H1 (cell line): ENCODE measurements at regions not wholly inside any gene's neighbourhood (a gene's known extent, or its start where the extent isn't known, plus 50 kb on each side); places are given as distances from the start of the nearest gene placed in this dataset.

Source experiments
- CTCF ChIA-PET: fragments of 300-600 bp; sonication (Branson Sonifier 250); formaldehyde crosslinking; loops from one replicate; lab custom pipeline; 2021; ENCODE audit not compliant: partially characterized antibody; lab: Charles Lee
- POLR2A ChIA-PET: fragments of 300-600 bp; sonication (Branson Sonifier 250); formaldehyde crosslinking; loops from one replicate; lab custom pipeline; 2021; ENCODE audit warnings: inconsistent platforms; ENCODE audit not compliant: partially characterized antibody; lab: Charles Lee
- DNase-seq, 2 experiments: peaks; one replicate each; pipeline versions ENCODE4 v3.0.0 to v3.0.0-alpha.2; 2010 to 2022; ENCODE audit warnings: low spot score in 2 of 2, low read depth in 1 of 2, mixed read lengths in 1 of 2
- FAIRE-seq: peaks from 2 replicates; lab custom pipeline; 2011; peaks lifted over from hg19 to GRCh38; lab: Jason Lieb, UNC
- H2AFZ ChIP-seq: 2 replicates; pipeline ENCODE4 v1.8.1; 2012; ENCODE audit warnings: low read length, inconsistent platforms
- H2AK5ac ChIP-seq: 2 replicates; pipeline ENCODE4 v1.6.1; 2013; ENCODE audit warnings: low read depth, low read length
- H2BK120ac ChIP-seq: replicated peaks from 2 replicates; pipeline ENCODE3; 2013; ENCODE audit warnings: low read depth, low read length, inconsistent platforms
- H2BK12ac ChIP-seq: 2 replicates; pipeline ENCODE4 v1.6.1; 2013; ENCODE audit warnings: low read depth, low read length
- H2BK15ac ChIP-seq: 2 replicates; pipeline ENCODE4 v1.6.1; 2013; ENCODE audit warnings: low read length
- H2BK20ac ChIP-seq: 2 replicates; pipeline ENCODE4 v1.6.1; 2013; ENCODE audit warnings: low read length
- H2BK5ac ChIP-seq: 2 replicates; pipeline ENCODE4 v1.6.1; 2013; ENCODE audit warnings: low read depth, low read length
- H3K14ac ChIP-seq: 2 replicates; pipeline ENCODE4 v1.6.1; 2013; ENCODE audit warnings: inconsistent platforms; ENCODE audit not compliant: insufficient read length
- H3K18ac ChIP-seq: 2 replicates; pipeline ENCODE4 v1.6.1; 2013; ENCODE audit warnings: low read length; ENCODE audit errors: extremely low read depth
- H3K23ac ChIP-seq: 2 replicates; pipeline ENCODE4 v1.6.1; 2013; ENCODE audit warnings: inconsistent platforms; ENCODE audit not compliant: insufficient read length
- H3K23me2 ChIP-seq: 2 replicates; pipeline ENCODE4 v1.6.1; 2013; ENCODE audit warnings: low read depth, low read length
- H3K27ac ChIP-seq: 2 replicates; pipeline ENCODE4 v1.6.1; 2011; ENCODE audit warnings: low read depth, low read length, inconsistent platforms
- H3K27me3 ChIP-seq, 4 experiments: replicated peaks in 1 of 4; 1 replicate in 1 of 4; 2 replicates in 3 of 4; pipeline versions ENCODE4 v1.6.1 to v1.8.1; 2011 to 2013; ENCODE audit warnings: low read length in 3 of 4, mild to moderate bottlenecking in 3 of 4, inconsistent platforms in 2 of 4, mixed read lengths in 2 of 4, moderate library complexity in 1 of 4; ENCODE audit not compliant: control insufficient read depth in 3 of 4, insufficient read depth in 3 of 4; ENCODE audit errors: extremely low read depth in 1 of 4
- H3K36me3 ChIP-seq, 4 experiments: 2 replicates each; pipeline versions ENCODE4 v1.6.1 to v1.8.1; 2011 to 2013; ENCODE audit warnings: mild to moderate bottlenecking in 4 of 4, low read length in 3 of 4, moderate library complexity in 2 of 4, control low read depth in 1 of 4, inconsistent platforms in 1 of 4; ENCODE audit not compliant: insufficient read depth in 4 of 4, control insufficient read depth in 2 of 4
- H3K4ac ChIP-seq: replicated peaks from 2 replicates; pipeline ENCODE3; 2013; ENCODE audit warnings: low read length, low read depth, mixed read lengths, inconsistent platforms; ENCODE audit not compliant: insufficient read length
- H3K4me1 ChIP-seq, 4 experiments: replicated peaks in 1 of 4; 1 replicate in 1 of 4; 2 replicates in 3 of 4; pipeline versions ENCODE4 v1.6.1 to v1.8.1; 2011 to 2013; ENCODE audit warnings: low read length in 3 of 4, inconsistent platforms in 2 of 4, mixed read lengths in 1 of 4; ENCODE audit not compliant: insufficient read depth in 4 of 4, control insufficient read depth in 3 of 4
- H3K4me2 ChIP-seq, 2 experiments: 2 replicates each; pipeline versions ENCODE4 v1.6.1 to v1.8.1; 2011 to 2013; ENCODE audit warnings: low read depth in 2 of 2, low read length in 2 of 2, control low read depth in 1 of 2, inconsistent platforms in 1 of 2, mild to moderate bottlenecking in 1 of 2; ENCODE audit not compliant: insufficient read depth in 1 of 2
- H3K4me3 ChIP-seq, 4 experiments: fragments of 200-600, 300-600 bp in 1 of 4; sonication (generic), shearing (Covaris generic), sonication (Bioruptor Twin) in 1 of 4; 2 replicates each; pipeline versions ENCODE4 v1.5.1 to v1.8.1; 2011 to 2016; ENCODE audit warnings: low read length in 4 of 4, low read depth in 3 of 4, control low read depth in 2 of 4, inconsistent platforms in 2 of 4, mild to moderate bottlenecking in 2 of 4, mixed read lengths in 1 of 4, moderate library complexity in 1 of 4; ENCODE audit not compliant: insufficient read depth in 2 of 4; ENCODE audit errors: extremely low read depth in 1 of 4
- H3K56ac ChIP-seq: replicated peaks from 2 replicates; pipeline ENCODE3; 2013; ENCODE audit warnings: low read depth, mild to moderate bottlenecking, mixed read lengths, low read length, inconsistent platforms; ENCODE audit not compliant: insufficient read length
- H3K79me1 ChIP-seq: 2 replicates; pipeline ENCODE4 v1.6.1; 2013; ENCODE audit warnings: low read depth, low read length, control low read depth
- H3K79me2 ChIP-seq, 2 experiments: 2 replicates each; pipeline versions ENCODE4 v1.6.1 to v1.8.1; 2012 to 2013; ENCODE audit warnings: low read length in 2 of 2, mild to moderate bottlenecking in 2 of 2, inconsistent platforms in 1 of 2; ENCODE audit not compliant: insufficient read depth in 2 of 2, control insufficient read depth in 1 of 2
- H3K9ac ChIP-seq, 4 experiments: replicated peaks in 1 of 4; 1 replicate in 1 of 4; 2 replicates in 3 of 4; pipeline versions ENCODE4 v1.6.1 to v1.8.1; 2011 to 2013; ENCODE audit warnings: low read depth in 3 of 4, low read length in 3 of 4, control low read depth in 2 of 4, mild to moderate bottlenecking in 2 of 4, moderate library complexity in 2 of 4, inconsistent platforms in 1 of 4; ENCODE audit errors: extremely low read depth in 1 of 4
- H3K9me3 ChIP-seq, 2 experiments: 2 replicates each; pipeline versions ENCODE4 v1.6.1 to v1.8.1; 2012 to 2013; ENCODE audit warnings: mild to moderate bottlenecking in 2 of 2, moderate library complexity in 2 of 2, control low read depth in 1 of 2, inconsistent platforms in 1 of 2, low read depth in 1 of 2, low read length in 1 of 2, mixed read lengths in 1 of 2; ENCODE audit not compliant: insufficient read depth in 2 of 2
- H4K20me1 ChIP-seq, 2 experiments: replicated peaks in 1 of 2; 2 replicates each; pipeline versions ENCODE3 to v1.8.1; 2011 to 2013; ENCODE audit warnings: inconsistent platforms in 2 of 2, low read length in 2 of 2, mild to moderate bottlenecking in 1 of 2; ENCODE audit not compliant: insufficient read depth in 2 of 2, control insufficient read depth in 1 of 2
- H4K5ac ChIP-seq: 2 replicates; pipeline ENCODE4 v1.6.1; 2013; ENCODE audit warnings: low read length, low read depth, mixed read lengths, inconsistent platforms; ENCODE audit not compliant: insufficient read length
- H4K8ac ChIP-seq: 2 replicates; pipeline ENCODE4 v1.8.0; 2013; ENCODE audit warnings: mild to moderate bottlenecking, moderate library complexity, low read length, inconsistent platforms; ENCODE audit not compliant: insufficient read depth; ENCODE audit errors: extremely low read depth
- H4K91ac ChIP-seq: replicated peaks from 2 replicates; pipeline ENCODE3; 2013; ENCODE audit warnings: low read length, mixed read lengths, inconsistent platforms; ENCODE audit not compliant: insufficient read length
- EP300 ChIP-seq, 2 experiments: IDR thresholded peaks; 1 replicate in 1 of 2; 2 replicates in 1 of 2; pipeline ENCODE4 v1.6.1; 2011 to 2012; ENCODE audit warnings: low read depth in 2 of 2, low read length in 2 of 2, mild to moderate bottlenecking in 2 of 2, borderline replicate concordance in 1 of 2, inconsistent platforms in 1 of 2, moderate library complexity in 1 of 2
- GTF2F1 ChIP-seq: IDR thresholded peaks from 2 replicates; pipeline ENCODE4 v1.6.1; 2012; ENCODE audit warnings: low read depth, low read length, improper control_type of control experiment, borderline replicate concordance
- NANOG ChIP-seq: IDR thresholded peaks from 2 replicates; pipeline ENCODE4 v1.6.1; 2011; ENCODE audit warnings: low read length, low read depth, mild to moderate bottlenecking, inconsistent platforms; ENCODE audit not compliant: insufficient read depth, poor library complexity, severe bottlenecking
- POLR2A ChIP-seq, 2 experiments: IDR thresholded peaks; 1 replicate in 1 of 2; 2 replicates in 1 of 2; pipeline ENCODE4 v1.6.1; 2011; ENCODE audit warnings: low read depth in 2 of 2, low read length in 2 of 2, mild to moderate bottlenecking in 2 of 2; ENCODE audit errors: control extremely low read depth in 1 of 2
- RNF2 ChIP-seq: fragments of 200-900, 300-1000 bp; sonication (generic); IDR thresholded peaks from 2 replicates; pipeline ENCODE4 v1.7.1; 2016; ENCODE audit warnings: borderline replicate concordance, low read depth, mild to moderate bottlenecking, antibody characterized with exemption, low read length; ENCODE audit not compliant: poor library complexity, severe bottlenecking; ENCODE audit errors: missing control alignments
- RXRA ChIP-seq: IDR thresholded peaks from 2 replicates; pipeline ENCODE4 v1.6.1; 2011; ENCODE audit warnings: low read depth, mild to moderate bottlenecking, low read length, moderate library complexity; ENCODE audit not compliant: insufficient read depth
- SAP30 ChIP-seq: fragments of 300-600 bp; sonication (generic); IDR thresholded peaks from 2 replicates; pipeline ENCODE4 v1.7.1; 2012; ENCODE audit warnings: low read length, moderate library complexity, mild to moderate bottlenecking, inconsistent platforms; ENCODE audit not compliant: insufficient read depth, insufficient replicate concordance
- TAF7 ChIP-seq: optimal IDR thresholded peaks from 2 replicates; pipeline ENCODE3; 2011; ENCODE audit warnings: low read depth, mild to moderate bottlenecking, inconsistent platforms, low read length, moderate library complexity, borderline replicate concordance
- TEAD4 ChIP-seq: IDR thresholded peaks from 2 replicates; pipeline ENCODE4 v1.6.1; 2012; ENCODE audit warnings: low read depth, low read length, inconsistent platforms, mixed read lengths
- WGBS, 2 experiments: shearing (Covaris generic) in 1 of 2; methylation state at CpG; one replicate each; pipeline versions ENCODE4 v1.1.6 to v1.1.7; 2013 to 2015; ENCODE audit warnings: low lambda C conversion rate in 2 of 2, mixed read lengths in 2 of 2, inconsistent platforms in 1 of 2, low coverage in 1 of 2, missing lambda C conversion rate in 1 of 2; ENCODE audit not compliant: insufficient replicate concordance in 2 of 2, insufficient coverage in 1 of 2, insufficient read length in 1 of 2; ENCODE audit errors: extremely low coverage in 1 of 2, missing lambda C conversion rate in 1 of 2; 5-methylcytosine and 5-hydroxymethylcytosine counted together

- DNase-seq (peak in 1 of 2 experiments; percentile 39), FAIRE-seq (no peak)
- WGBS, 2 experiments = 92% methylated on average over 19 of the region's 19 CpGs; no CpG with 5 or more reads in 1 of the 2 experiments
- Histone ChIP-seq H3K79me1 (no peaks in the 10 kb centered on the region), H4K91ac (no peak overlapping the region), H3K23me2 (no peaks in the 10 kb centered on the region), H3K36me3 (no peaks in the 10 kb centered on the region), H3K4me1 (peaks cover 0 to 2% (median 0%) of the 10 kb centered on the region in 4 experiments; a peak in 1 of 7 replicates), H3K9me3 (no peaks in the 10 kb centered on the region), H4K8ac (no peak overlapping the region), H3K4ac (no peak overlapping the region), H2AK5ac (no peak overlapping the region), H3K14ac (no peak overlapping the region), H2BK5ac (no peak overlapping the region), H3K9ac (no peak overlapping the region), H4K5ac (no peak overlapping the region), H3K4me3 (no peak overlapping the region), H2BK20ac (no peak overlapping the region), H2BK120ac (no peak overlapping the region), H2BK15ac (no peak overlapping the region), H3K4me2 (no peak overlapping the region), H4K20me1 (no peaks in the 10 kb centered on the region), H3K18ac (no peak overlapping the region), H2AFZ (no peak overlapping the region), H3K23ac (no peak overlapping the region), H3K56ac (no peak overlapping the region), H3K27me3 (no peaks in the 10 kb centered on the region), H3K79me2 (no peaks in the 10 kb centered on the region), H2BK12ac (no peak overlapping the region), H3K27ac (no peak overlapping the region)
- CTCF ChIA-PET = interaction anchor here (1.5 kb wide), 1 partner anchor 89 kb away, joined by 3 read pairs; no protein-coding TSS in a partner anchor
- POLR2A ChIA-PET = no interaction called here
- TF ChIP-seq NANOG = no peak
- TF ChIP-seq RXRA = no peak
- TF ChIP-seq TAF7 = no peak
- TF ChIP-seq SAP30 = no peak
- TF ChIP-seq EP300 (IDR thresholded peaks at IDR 0.05; ENCODE audit: borderline replicate concordance in 1 of 2, low read depth in 2 of 2, low read length in 2 of 2) = no peak
- no peak for TF ChIP-seq RNF2
- TF ChIP-seq POLR2A (IDR thresholded peaks at IDR 0.05; ENCODE audit: control extremely low read depth in 1 of 2, low read depth in 2 of 2, low read length in 2 of 2) = no peak
- no peak for TF ChIP-seq GTF2F1
- no peak for TF ChIP-seq TEAD4
Observed at GRCh38 chr14:101123618-101124510, 220.3 kb upstream of the RTL1 start.
